Stomach (tissue), 4 donors: ENCODE measurements at regions not wholly inside any gene's neighbourhood (a gene's known extent, or its start where the extent isn't known, plus 50 kb on each side); places are given as distances from the start of the nearest gene placed in this dataset.

Experiments
- POLR2A ChIP-seq, 4 donors: fragments of 450-650 bp; IDR thresholded peaks; one replicate each; pipeline ENCODE4 v1.6.1; 2016; ENCODE audit warnings: antibody characterized with exemption in 4 of 4, control low read depth in 2 of 4, mild to moderate bottlenecking in 1 of 4, moderate library complexity in 1 of 4
- POLR2AphosphoS5 ChIP-seq, 3 donors: sonication (generic); formaldehyde crosslinking; IDR thresholded peaks; one replicate each; pipeline ENCODE4 v1.6.1; 2016; ENCODE audit warnings: antibody characterized with exemption in 3 of 3

DNA sequence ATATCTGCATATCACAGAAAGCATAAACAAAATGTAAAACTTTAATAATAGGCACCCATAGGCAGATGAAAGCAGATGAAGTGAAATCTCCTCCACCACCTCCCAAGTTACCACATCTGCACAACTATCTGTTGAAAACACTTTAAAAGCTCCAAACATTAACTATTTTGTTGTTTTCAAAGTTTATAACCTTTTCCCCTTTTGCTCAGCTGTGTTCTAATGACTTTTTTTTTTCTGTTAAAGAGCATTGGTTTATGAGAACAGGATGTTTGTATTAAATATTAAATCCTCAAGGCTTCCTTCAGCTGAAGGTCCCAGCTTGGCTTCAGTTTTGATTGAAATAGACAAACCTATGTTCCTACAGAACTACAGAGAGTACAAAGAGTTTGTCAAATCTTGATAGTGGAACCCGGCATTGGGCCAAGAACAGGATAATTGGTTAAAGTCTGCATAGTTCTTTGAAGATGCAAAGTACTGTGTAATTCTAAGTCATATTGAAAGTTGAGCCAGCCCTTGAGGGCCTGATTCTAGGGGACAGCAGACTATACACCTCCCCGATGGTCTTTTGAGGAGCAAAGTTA, 255.1 kb upstream of the JAG1 start:
- TF ChIP-seq POLR2AphosphoS5 (IDR thresholded peaks at IDR 0.05) (no peak), POLR2A (IDR thresholded peaks at IDR 0.05) (no peak)
